Natural killer cell (primary cell): ENCODE measurements at regions not wholly inside any gene's neighbourhood (a gene's known extent, or its start where the extent isn't known, plus 50 kb on each side); places are given as distances from the start of the nearest gene placed in this dataset.

ENCODE experiments used
- ATAC-seq, 3 donors: fragments of 150-1000 bp in 2 of 3; fragments of 200-7000 bp in 1 of 3; cut with Tn5 transposase; 1 replicate in 1 of 3; 2 replicates in 2 of 3; pipeline ENCODE4 v1.10.0; 2021; ENCODE audit warnings: mild to moderate bottlenecking in 2 of 3, moderate library complexity in 2 of 3
- DNase-seq, 2 donors: peaks; one replicate each; pipeline versions ENCODE4 v3.0.0 to v3.0.0-alpha.2; 2013 to 2021; ENCODE audit warnings: mixed read lengths in 1 of 2
- H3K27ac ChIP-seq: one replicate; pipeline ENCODE4 v1.5.1; 2013; ENCODE audit warnings: mild to moderate bottlenecking, low read length
- H3K27me3 ChIP-seq: one replicate; pipeline ENCODE4 v1.6.1; 2013; ENCODE audit warnings: low read length; ENCODE audit not compliant: control insufficient read depth, insufficient read depth
- H3K36me3 ChIP-seq: one replicate; pipeline ENCODE4 v1.6.1; 2013; ENCODE audit warnings: low read length; ENCODE audit not compliant: control insufficient read depth, insufficient read depth
- H3K4me1 ChIP-seq: one replicate; pipeline ENCODE4 v1.6.1; 2013; ENCODE audit warnings: low read length; ENCODE audit not compliant: control insufficient read depth, insufficient read depth
- H3K4me3 ChIP-seq: one replicate; pipeline ENCODE4 v1.5.1; 2013; ENCODE audit warnings: low read length
- H3K9me3 ChIP-seq: one replicate; pipeline ENCODE4 v1.6.1; 2013; ENCODE audit warnings: low read length; ENCODE audit not compliant: control insufficient read depth, insufficient read depth
- H3K27ac Mint-ChIP-seq, 2 donors: one replicate each; pipeline ENCODE4 v1.8.0; 2022; ENCODE audit warnings: mild to moderate bottlenecking in 2 of 2, mixed read lengths in 2 of 2, moderate library complexity in 1 of 2
- H3K27me3 Mint-ChIP-seq, 2 donors: one replicate each; pipeline ENCODE4 v1.8.0; 2022; ENCODE audit warnings: low read depth in 2 of 2, mixed read lengths in 2 of 2
- H3K36me3 Mint-ChIP-seq: one replicate; pipeline ENCODE4 v1.8.0; 2022; ENCODE audit warnings: mixed read lengths
- H3K4me1 Mint-ChIP-seq, 2 donors: one replicate each; pipeline ENCODE4 v1.8.0; 2022; ENCODE audit warnings: mixed read lengths in 2 of 2
- H3K4me3 Mint-ChIP-seq: one replicate; pipeline ENCODE4 v1.8.0; 2022; ENCODE audit warnings: mild to moderate bottlenecking, moderate library complexity, mixed read lengths
- H3K9me3 Mint-ChIP-seq, 2 donors: one replicate each; pipeline ENCODE4 v1.8.0; 2022; ENCODE audit warnings: mixed read lengths in 2 of 2
- WGBS: methylation state at CpG from one replicate; pipeline ENCODE4 v1.1.7; 2013; ENCODE audit warnings: missing lambda C conversion rate; ENCODE audit not compliant: insufficient coverage; 5-methylcytosine and 5-hydroxymethylcytosine counted together
- intact Hi-C: fragments of 100-400 bp; cut with micrococcal nuclease; formaldehyde crosslinking; loops from one replicate; pipeline ENCODE4 v1.14.2; 2022
- TF ChIP-seq, protein P1 (sequence below): fragments of 200-600 bp; IDR thresholded peaks from one replicate; pipeline ENCODE4 v1.8.0; 2022; ENCODE audit warnings: antibody characterized with exemption

- H3K27me3 Mint-ChIP-seq, result peaks cover 2 to 10% of the 10 kb centered on the region in 2 donors
- Histone ChIP-seq H3K27me3 (no peaks in the 10 kb centered on the region), H3K36me3 (no peaks in the 10 kb centered on the region), H3K4me1 (no peaks in the 10 kb centered on the region), H3K4me3 (no peak overlapping the region), H3K27ac (no peak overlapping the region), H3K9me3 (no peaks in the 10 kb centered on the region)
- no peak overlapping the region for H3K27ac Mint-ChIP-seq
- TF ChIP-seq, protein P1, sequence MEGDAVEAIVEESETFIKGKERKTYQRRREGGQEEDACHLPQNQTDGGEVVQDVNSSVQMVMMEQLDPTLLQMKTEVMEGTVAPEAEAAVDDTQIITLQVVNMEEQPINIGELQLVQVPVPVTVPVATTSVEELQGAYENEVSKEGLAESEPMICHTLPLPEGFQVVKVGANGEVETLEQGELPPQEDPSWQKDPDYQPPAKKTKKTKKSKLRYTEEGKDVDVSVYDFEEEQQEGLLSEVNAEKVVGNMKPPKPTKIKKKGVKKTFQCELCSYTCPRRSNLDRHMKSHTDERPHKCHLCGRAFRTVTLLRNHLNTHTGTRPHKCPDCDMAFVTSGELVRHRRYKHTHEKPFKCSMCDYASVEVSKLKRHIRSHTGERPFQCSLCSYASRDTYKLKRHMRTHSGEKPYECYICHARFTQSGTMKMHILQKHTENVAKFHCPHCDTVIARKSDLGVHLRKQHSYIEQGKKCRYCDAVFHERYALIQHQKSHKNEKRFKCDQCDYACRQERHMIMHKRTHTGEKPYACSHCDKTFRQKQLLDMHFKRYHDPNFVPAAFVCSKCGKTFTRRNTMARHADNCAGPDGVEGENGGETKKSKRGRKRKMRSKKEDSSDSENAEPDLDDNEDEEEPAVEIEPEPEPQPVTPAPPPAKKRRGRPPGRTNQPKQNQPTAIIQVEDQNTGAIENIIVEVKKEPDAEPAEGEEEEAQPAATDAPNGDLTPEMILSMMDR, result no peak
- no peaks in the 10 kb centered on the region for H3K9me3 Mint-ChIP-seq
- no peak for DNase-seq
- ATAC-seq, result no peak
- 40% methylated on average over 1 of the region's 1 CpG for WGBS
- peaks cover 12 to 15% of the 10 kb centered on the region in 2 donors for H3K4me1 Mint-ChIP-seq
- intact Hi-C loops, result no loop called here
- no peak overlapping the region for H3K4me3 Mint-ChIP-seq
- H3K36me3 Mint-ChIP-seq, result no peaks in the 10 kb centered on the region
Observed at GRCh38 chr6:6943421-6943820, 164.3 kb upstream of the RREB1 start.

GRCh38 chr6:6946206-6947155 lies 161.3 kb upstream of the RREB1 start:
- H3K9me3 Mint-ChIP-seq, result peaks cover 2% of the 10 kb centered on the region in 2 donors
- H3K4me3 Mint-ChIP-seq, result no peak overlapping the region
- 92% methylated on average over 7 of the region's 8 CpGs for WGBS
- DNase-seq (no peak), ATAC-seq (no peak)
- intact Hi-C loops, result no loop called here
- TF ChIP-seq, protein P1, result no peak
- Histone ChIP-seq H3K4me3 (no peak overlapping the region), H3K27ac (no peak overlapping the region), H3K4me1 (no peaks in the 10 kb centered on the region), H3K9me3 (no peaks in the 10 kb centered on the region), H3K36me3 (no peaks in the 10 kb centered on the region), H3K27me3 (no peaks in the 10 kb centered on the region)
- no peak overlapping the region for H3K27ac Mint-ChIP-seq
- H3K27me3 Mint-ChIP-seq, result peaks cover 2 to 10% of the 10 kb centered on the region in 2 donors
- no peaks in the 10 kb centered on the region for H3K36me3 Mint-ChIP-seq
- H3K4me1 Mint-ChIP-seq, result peaks cover 12 to 15% of the 10 kb centered on the region in 2 donors

DNA sequence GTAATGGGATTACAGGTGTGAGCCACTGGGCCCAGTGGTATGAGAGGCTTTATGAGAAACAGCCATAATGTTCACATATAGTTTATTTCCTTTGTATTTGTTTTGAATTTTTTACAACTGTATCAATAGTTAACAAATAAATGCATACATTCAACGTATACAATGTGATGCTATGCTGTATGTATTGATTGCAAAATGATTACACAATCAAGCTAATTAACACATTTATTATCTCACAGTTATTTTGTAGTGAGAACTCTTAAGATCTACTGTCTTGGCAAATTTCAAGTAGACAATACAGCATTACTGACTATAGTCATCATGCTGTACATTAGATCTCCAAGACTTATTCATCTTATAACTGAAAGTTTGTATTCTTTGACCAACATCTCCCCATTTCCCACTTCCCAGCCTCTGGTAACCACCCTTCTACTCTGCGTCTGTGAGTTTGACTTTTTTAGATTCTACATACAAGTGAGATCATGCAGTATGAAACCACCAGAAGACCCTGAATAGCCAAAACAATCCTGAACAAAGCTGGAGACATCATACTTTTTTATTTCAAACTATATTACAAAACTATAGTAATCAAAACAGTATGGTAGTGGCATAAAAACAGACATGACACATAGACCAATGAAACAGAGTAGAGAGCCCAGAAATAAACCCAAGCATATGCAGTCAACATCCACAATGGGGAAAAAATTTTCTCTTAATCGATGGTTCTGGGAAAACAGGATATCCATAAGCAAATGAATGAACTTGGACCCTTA lies 157.2 kb upstream of the RREB1 start:
- DNase-seq (no peak), ATAC-seq (no peak)
- 75% methylated on average over 2 of the region's 3 CpGs for WGBS
- no peaks in the 10 kb centered on the region for H3K36me3 ChIP-seq
- no peaks in the 10 kb centered on the region for H3K27me3 ChIP-seq
- no peak overlapping the region for H3K4me3 ChIP-seq
- H3K9me3 ChIP-seq, result no peaks in the 10 kb centered on the region
- Mint-ChIP-seq H3K9me3 (peaks cover 2% of the 10 kb centered on the region in 2 donors), H3K4me1 (no peaks in the 10 kb centered on the region), H3K36me3 (no peaks in the 10 kb centered on the region), H3K4me3 (no peak overlapping the region), H3K27ac (no peak overlapping the region), H3K27me3 (peaks cover 0 to 3% of the 10 kb centered on the region in 2 donors)
- intact Hi-C loops, result no loop called here
- TF ChIP-seq, protein P1, result no peak
- no peaks in the 10 kb centered on the region for H3K4me1 ChIP-seq
- H3K27ac ChIP-seq, result no peak overlapping the region
